ENCODE measurements at regions not wholly inside any gene's neighbourhood (a gene's known extent, or its start where the extent isn't known, plus 50 kb on each side); places are given as distances from the start of the nearest gene placed in this dataset.
"Not testable (repeated sequence)": the region's sequence is repeated elsewhere in the genome, so short reads cannot be mapped to it uniquely, and the experiment has no call there.

DNA sequence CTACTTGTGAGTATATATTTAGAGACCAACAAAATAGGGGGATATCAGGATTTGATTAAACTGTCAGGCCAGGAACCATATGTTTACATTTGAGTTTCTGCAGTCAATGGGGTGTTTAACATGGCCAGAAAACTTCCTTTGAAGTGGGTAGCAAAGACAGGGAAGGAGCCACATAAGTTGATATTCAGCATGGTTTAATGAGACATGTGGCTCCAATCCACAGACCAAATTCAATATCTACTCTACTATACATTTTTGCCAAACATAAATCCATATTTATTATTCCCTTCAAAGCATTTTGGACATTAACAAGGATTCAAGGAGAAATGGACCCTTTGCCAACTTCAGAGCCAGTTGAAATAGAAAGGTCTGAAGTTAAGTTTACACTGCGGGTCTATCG is 99.8 kb downstream of the TAF11L14 start:
- Histone ChIP-seq H3K27me3 (ENCODE audit: low read depth) (no peaks in the 10 kb centered on the region), H3K4me3 (no peak overlapping the region), H3K36me3 (replicated peaks) (no peaks in the 10 kb centered on the region), H3K9me3 (no peaks in the 10 kb centered on the region), H3K4me1 (no peaks in the 10 kb centered on the region)
- no peak for DNase-seq (ENCODE audit: low spot score in 2 of 2)
- in situ Hi-C loops (cut with MboI; ENCODE audit: low sequenced_read_pairs) = no loop called here

DNA sequence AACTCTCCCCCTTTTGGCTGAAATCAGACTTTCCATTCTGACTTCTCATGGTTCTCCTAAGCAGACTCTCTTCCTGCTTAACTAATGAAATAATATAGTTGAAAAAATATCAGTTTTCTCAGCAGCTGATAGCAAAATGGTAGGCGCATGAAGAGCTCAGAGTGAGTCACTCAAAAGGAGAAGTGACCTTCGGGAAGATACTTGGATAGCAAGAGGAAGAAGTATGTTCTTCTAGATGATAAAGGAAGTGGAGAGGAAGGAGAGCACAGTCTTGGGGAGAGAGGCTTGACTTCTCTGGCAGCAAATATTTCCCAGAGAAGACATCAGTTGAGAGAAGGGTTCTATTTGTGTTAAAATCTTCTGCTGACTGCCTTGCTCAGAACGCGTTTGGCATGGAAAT is 101.5 kb downstream of the TAF11L14 start:
- in situ Hi-C loops (cut with MboI; ENCODE audit: low sequenced_read_pairs) = no loop called here
- H3K36me3 ChIP-seq (replicated peaks) = no peaks in the 10 kb centered on the region
- no peaks in the 10 kb centered on the region for H3K27me3 ChIP-seq (ENCODE audit: low read depth)
- no peak overlapping the region for H3K4me3 ChIP-seq
- no peaks in the 10 kb centered on the region for H3K4me1 ChIP-seq
- DNase-seq (ENCODE audit: low spot score in 2 of 2) = no peak
- no peaks in the 10 kb centered on the region for H3K9me3 ChIP-seq

DNA sequence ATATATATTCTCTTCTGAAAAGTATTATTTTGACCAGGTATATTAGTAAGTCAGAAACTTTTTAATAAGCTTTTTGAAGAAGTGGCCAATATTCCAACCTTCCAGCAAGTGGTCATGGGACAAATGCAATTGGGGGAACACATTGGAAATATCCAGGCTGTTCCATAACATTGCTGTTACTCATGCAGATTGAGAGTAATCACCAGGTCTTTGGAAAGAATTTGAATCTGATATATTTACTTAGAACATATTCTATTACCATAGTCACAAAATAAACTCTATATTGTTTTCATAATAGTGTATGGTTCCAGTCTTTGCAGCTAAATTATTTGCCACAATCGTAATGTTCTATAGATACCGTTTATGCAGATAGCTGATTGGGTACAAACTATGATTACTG is 102.8 kb downstream of the TAF11L14 start:
- Histone ChIP-seq H3K4me3 (no peak overlapping the region), H3K27me3 (ENCODE audit: low read depth) (no peaks in the 10 kb centered on the region), H3K9me3 (no peaks in the 10 kb centered on the region), H3K4me1 (no peaks in the 10 kb centered on the region), H3K36me3 (replicated peaks) (no peaks in the 10 kb centered on the region)
- DNase-seq (ENCODE audit: low spot score in 2 of 2) = no peak
- in situ Hi-C loops (cut with MboI; ENCODE audit: low sequenced_read_pairs) = no loop called here

DNA sequence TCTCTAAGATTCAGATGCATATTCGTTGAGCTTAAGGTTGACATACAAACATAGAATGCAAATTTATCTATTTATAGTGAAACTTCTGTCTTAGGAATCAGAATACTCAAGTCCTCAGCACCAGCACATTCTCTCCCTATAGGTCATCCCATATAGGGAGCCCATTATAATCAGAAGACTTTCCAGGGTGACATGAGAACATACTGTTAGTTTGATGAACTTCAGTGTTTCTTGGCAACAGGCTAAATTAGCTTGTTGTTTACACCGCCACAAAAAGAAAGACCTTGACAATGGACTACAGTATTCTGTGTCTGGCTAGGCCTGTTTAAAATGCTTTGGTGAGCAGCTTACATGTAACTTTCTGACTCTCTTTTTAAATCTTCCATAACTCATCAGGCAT is 104.2 kb downstream of the TAF11L14 start:
- Histone ChIP-seq H3K9me3 (no peaks in the 10 kb centered on the region), H3K27me3 (ENCODE audit: low read depth) (no peaks in the 10 kb centered on the region), H3K4me3 (no peak overlapping the region), H3K36me3 (replicated peaks) (no peaks in the 10 kb centered on the region), H3K4me1 (no peaks in the 10 kb centered on the region)
- in situ Hi-C loops (cut with MboI; ENCODE audit: low sequenced_read_pairs) = no loop called here
- DNase-seq (ENCODE audit: low spot score in 2 of 2) = no peak

DNA sequence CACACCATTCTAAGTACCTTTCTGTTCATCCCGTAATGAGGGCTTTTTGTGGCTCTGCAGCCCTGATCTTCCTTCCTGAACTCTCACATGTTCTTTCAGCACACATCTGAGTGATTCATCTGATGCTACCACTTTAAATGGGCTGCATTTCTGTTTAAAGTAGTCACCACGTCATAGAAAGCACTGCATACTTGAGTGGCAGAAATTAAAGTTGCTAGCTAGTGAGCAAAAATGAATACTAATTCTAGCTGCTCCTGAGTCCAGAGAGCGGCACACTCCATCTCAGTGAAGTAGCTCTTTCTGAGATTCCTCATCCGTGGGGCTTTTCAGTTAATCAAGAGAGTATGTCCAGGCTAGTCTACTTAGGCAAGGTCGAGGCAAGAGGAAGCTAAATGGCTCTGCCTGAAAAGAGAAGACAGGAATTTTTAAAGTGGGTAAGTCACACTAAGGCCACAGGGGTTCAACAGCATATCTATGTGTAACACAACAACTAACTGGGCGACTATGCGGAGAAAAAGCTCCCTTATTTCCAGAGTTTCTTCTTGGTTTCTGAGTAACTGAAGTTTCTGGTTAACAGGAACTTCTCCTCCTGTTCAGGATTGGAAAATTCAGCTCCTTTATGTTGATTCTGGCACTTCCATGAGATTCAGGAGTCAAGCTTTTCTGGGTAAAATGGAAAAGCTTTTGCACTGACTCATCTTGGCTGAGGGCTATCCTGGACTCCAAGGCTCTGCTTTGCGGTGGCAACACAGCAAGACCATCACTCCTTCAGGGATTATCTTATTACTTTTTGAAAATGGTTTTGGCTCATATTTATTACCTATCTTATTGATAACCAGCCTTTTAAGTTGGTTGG is 109.5 kb downstream of the TAF11L14 start:
- no peaks in the 10 kb centered on the region for H3K4me1 ChIP-seq
- DNase-seq (ENCODE audit: low spot score in 2 of 2) = no peak
- no peaks in the 10 kb centered on the region for H3K9me3 ChIP-seq
- H3K27me3 ChIP-seq (ENCODE audit: low read depth) = no peaks in the 10 kb centered on the region
- in situ Hi-C loops (cut with MboI; ENCODE audit: low sequenced_read_pairs) = no loop called here
- H3K36me3 ChIP-seq (replicated peaks) = no peaks in the 10 kb centered on the region
- H3K4me3 ChIP-seq = no peak overlapping the region

DNA sequence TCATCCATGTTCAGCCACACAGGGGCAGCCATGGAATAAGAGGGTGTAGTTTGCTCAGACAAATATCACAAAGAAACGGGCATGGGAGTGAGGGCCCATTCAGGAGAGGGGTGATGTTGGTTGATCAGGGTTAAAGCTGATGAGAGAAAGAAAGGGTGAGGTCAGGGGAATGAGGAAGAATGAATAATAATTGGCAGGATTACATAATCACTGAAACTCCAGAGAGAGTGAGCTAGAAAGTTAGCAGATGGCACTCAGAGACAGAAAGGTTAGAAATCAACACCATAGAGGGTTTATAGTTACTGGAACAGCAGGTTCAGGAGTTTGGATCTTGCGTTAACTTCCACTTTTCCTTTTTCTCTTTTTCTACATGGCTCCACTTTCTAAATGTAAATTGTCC is 113.9 kb downstream of the TAF11L14 start:
- H3K4me3 ChIP-seq = no peak overlapping the region
- no peaks in the 10 kb centered on the region for H3K4me1 ChIP-seq
- in situ Hi-C loops (cut with MboI; ENCODE audit: low sequenced_read_pairs) = no loop called here
- H3K9me3 ChIP-seq = no peaks in the 10 kb centered on the region
- H3K27me3 ChIP-seq (ENCODE audit: low read depth) = no peaks in the 10 kb centered on the region
- DNase-seq (ENCODE audit: low spot score in 2 of 2) = no peak
- no peaks in the 10 kb centered on the region for H3K36me3 ChIP-seq (replicated peaks)

DNA sequence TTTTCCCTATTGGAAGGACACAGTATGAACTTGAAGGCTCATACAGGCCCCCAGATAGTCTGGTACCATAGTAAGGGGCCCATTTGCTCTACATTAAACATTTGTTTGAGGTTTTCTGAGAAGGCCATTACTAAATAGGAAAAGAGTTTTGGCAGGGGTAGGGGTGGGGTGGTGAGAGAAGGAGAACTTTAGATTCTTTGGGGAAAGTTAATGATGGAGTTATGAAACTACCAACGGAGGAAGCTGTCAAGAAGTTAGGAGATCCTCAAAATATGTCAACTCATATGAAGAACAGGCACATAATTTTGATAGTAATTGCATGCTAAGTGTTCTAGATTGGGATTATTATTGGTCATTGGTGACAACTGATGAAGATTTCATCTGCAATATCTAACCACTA is 114.7 kb downstream of the TAF11L14 start:
- H3K4me1 ChIP-seq = no peaks in the 10 kb centered on the region
- H3K36me3 ChIP-seq (replicated peaks) = no peaks in the 10 kb centered on the region
- no peak overlapping the region for H3K4me3 ChIP-seq
- no peak for DNase-seq (ENCODE audit: low spot score in 2 of 2)
- no peaks in the 10 kb centered on the region for H3K9me3 ChIP-seq
- in situ Hi-C loops (cut with MboI; ENCODE audit: low sequenced_read_pairs) = no loop called here
- no peaks in the 10 kb centered on the region for H3K27me3 ChIP-seq (ENCODE audit: low read depth)

DNA sequence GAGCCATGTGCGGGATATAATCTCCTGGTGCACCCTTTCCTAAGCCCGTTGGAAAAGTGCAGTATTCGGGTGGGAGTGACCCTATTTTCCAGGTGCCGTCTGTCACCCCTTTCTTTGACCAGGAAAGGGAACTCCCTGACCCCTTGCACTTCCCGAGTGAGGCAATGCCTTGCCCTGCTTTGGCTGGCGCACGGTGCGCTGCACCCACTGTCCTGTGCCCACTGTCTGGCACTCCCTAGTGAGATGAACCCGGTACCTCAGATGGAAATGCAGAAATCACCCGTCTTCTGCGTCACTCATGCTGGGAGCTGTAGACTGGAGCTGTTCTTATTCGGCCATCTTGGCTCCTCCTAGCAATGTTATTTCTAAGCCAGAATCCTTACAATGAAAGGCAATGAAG is 121.1 kb downstream of the TAF11L14 start:
- H3K4me3 ChIP-seq; H3K36me3 ChIP-seq (replicated peaks); H3K27me3 ChIP-seq (ENCODE audit: low read depth); H3K4me1 ChIP-seq; H3K9me3 ChIP-seq; in situ Hi-C loops (cut with MboI; ENCODE audit: low sequenced_read_pairs); DNase-seq (ENCODE audit: low spot score in 2 of 2): not testable (repeated sequence)

DNA sequence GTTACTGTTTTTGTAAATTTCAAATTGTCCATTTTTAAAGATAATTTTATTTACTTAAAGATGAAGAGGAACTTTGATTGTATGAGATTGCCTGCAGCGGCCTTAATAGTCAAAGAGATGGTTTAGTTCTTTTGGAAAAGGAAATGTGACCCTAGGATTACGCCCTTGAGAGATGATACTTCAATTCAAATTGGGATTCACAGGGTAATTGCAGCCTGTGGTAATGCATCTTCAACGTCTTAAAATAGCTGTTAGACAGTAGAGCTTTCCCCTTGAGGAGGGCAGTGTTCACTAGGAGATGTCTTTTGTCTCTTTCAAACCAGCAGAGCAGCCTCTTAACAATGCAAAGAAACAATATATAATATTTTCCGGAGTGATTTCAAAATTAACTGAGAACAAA is 127.1 kb downstream of the TAF11L14 start:
- Histone ChIP-seq H3K27me3 (ENCODE audit: low read depth) (no peaks in the 10 kb centered on the region), H3K4me3 (no peak overlapping the region), H3K4me1 (no peaks in the 10 kb centered on the region), H3K36me3 (replicated peaks) (no peaks in the 10 kb centered on the region), H3K9me3 (0 out of 2 replicates have a peak, but pooled peaks cover 2% of the 10 kb centered on the region)
- no peak for DNase-seq (ENCODE audit: low spot score in 2 of 2)
- in situ Hi-C loops (cut with MboI; ENCODE audit: low sequenced_read_pairs) = no loop called here

DNA sequence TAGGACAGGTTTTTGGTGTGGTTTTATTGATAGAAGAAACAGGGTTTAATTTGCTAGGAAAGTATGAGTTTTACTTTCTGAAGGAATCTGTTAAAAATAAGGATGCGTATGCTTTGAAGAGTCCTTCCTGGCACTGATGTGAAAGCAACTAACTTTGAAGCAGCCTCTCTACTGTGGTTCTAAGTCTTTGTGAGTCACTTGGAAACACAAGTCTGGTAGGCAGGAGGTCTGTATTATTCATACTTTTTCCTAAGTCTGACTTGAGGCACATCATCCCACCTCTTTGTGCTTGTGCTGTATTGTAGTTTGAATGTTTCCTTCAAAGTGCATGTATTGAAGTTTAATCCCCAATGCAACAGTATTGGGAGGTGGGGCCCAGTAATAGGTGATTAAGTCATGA is 129.0 kb downstream of the TAF11L14 start:
- H3K9me3 ChIP-seq = peaks cover 4% of the 10 kb centered on the region; the same call in 1 of the 2 replicates
- in situ Hi-C loops (cut with MboI; ENCODE audit: low sequenced_read_pairs) = no loop called here
- no peak for DNase-seq (ENCODE audit: low spot score in 2 of 2)

DNA sequence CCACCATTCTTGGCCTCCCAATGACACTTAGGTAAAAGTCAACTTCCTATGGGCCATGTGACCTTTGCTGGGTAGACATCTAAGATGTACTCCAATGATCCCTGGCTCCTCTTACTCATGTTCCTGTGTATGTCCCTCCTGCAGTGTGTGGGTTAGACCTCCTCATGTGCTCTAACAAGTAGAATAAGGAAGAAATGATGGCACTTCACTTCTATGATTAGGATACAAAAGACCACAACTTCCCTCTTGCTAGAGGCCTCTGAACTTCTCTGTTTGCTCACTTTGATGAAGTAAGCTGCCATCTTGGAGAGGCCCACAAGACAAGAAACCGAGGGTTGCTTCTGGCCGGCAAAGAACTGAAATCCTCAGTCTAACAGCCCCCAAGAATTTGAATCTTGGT is 131.8 kb downstream of the TAF11L14 start:
- Histone ChIP-seq H3K36me3 (replicated peaks) (no peaks in the 10 kb centered on the region), H3K4me3 (no peak overlapping the region), H3K9me3 (peaks cover 2% of the 10 kb centered on the region; the same call in 1 of the 2 replicates), H3K27me3 (ENCODE audit: low read depth) (no peaks in the 10 kb centered on the region), H3K4me1 (no peaks in the 10 kb centered on the region)
- DNase-seq (ENCODE audit: low spot score in 2 of 2) = no peak
- in situ Hi-C loops (cut with MboI; ENCODE audit: low sequenced_read_pairs) = no loop called here

More for the DNA sequence above, 129.0 kb downstream of the TAF11L14 start:
- no peaks in the 10 kb centered on the region for H3K27me3 ChIP-seq (ENCODE audit: low read depth)
- H3K4me3 ChIP-seq = no peak overlapping the region
- no peaks in the 10 kb centered on the region for H3K36me3 ChIP-seq (replicated peaks)
- H3K4me1 ChIP-seq = no peaks in the 10 kb centered on the region

DNA sequence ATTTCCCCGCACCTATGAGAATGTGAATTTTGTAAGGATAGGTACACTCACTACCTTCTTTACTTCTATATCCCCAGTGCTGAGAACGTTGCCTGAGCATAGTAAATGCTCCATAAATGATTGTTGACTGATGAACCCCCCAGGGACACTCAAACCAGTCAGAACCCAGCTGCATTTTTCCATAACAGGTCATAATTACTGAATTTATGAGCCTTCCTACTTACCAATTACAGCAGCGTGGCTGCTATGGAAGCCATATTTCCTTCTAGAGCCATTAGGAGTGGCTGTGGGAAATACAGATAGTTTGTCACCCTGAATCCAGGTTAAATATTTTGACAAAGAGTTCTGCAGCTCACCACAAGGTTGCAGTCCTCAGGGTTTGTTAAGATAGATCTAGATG is 135.0 kb downstream of the TAF11L14 start:
- no peak for DNase-seq (ENCODE audit: low spot score in 2 of 2)
- in situ Hi-C loops (cut with MboI; ENCODE audit: low sequenced_read_pairs) = no loop called here
- Histone ChIP-seq H3K36me3 (replicated peaks) (no peaks in the 10 kb centered on the region), H3K27me3 (ENCODE audit: low read depth) (no peaks in the 10 kb centered on the region), H3K4me1 (no peaks in the 10 kb centered on the region), H3K9me3 (peaks cover 2% of the 10 kb centered on the region; the same call in 1 of the 2 replicates), H3K4me3 (no peak overlapping the region)

DNA sequence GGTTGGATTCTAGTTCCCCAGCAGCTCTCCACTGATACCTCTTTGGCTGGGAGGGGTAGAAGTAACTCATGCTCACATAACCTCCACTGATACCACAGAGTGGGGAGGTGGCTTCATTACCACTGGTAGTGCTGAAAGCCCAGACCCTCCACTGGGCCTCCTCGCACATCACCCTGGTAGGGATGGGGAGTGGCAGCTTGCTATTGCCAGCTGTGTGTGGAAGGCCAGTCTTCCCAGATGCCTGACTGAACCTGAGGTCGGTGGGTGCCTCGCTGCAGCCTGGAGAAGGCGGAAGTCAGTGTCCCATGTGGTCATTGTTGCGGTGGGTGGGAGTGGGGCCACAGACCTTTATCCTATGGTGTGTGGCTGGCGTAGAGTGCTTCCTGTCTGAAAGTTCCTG is 138.0 kb downstream of the TAF11L14 start:
- Histone ChIP-seq H3K4me1 (no peaks in the 10 kb centered on the region), H3K27me3 (ENCODE audit: low read depth) (no peaks in the 10 kb centered on the region), H3K9me3 (no peaks in the 10 kb centered on the region; the same call in 1 of the 2 replicates), H3K36me3 (replicated peaks) (no peaks in the 10 kb centered on the region), H3K4me3 (no peak overlapping the region)
- in situ Hi-C loops (cut with MboI; ENCODE audit: low sequenced_read_pairs) = no loop called here
- DNase-seq (ENCODE audit: low spot score in 2 of 2) = no peak

DNA sequence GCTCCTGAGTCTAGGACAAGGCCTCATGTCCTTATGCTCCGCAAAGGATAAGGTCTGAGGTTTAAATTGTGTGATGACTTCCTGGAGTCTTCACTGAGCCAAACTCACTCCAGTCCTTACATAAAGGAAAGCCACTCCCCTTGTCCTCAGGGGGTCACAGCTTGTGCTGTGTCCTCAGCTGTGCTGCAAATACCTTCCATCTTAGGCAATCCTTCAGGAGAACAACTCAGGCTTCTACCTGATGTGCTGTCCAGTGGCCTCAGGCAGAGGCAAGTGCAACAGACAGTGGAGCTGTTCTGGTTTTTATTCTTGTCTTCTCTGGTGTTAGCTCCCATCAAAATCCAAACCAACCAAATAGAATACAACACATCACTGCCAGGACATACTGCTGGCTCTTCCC is 151.5 kb downstream of the TAF11L14 start:
- no peak for DNase-seq (ENCODE audit: low spot score in 2 of 2)
- in situ Hi-C loops (cut with MboI; ENCODE audit: low sequenced_read_pairs) = no loop called here
- no peaks in the 10 kb centered on the region for H3K27me3 ChIP-seq (ENCODE audit: low read depth)
- H3K4me3 ChIP-seq = no peak overlapping the region
- no peaks in the 10 kb centered on the region for H3K4me1 ChIP-seq
- no peaks in the 10 kb centered on the region for H3K36me3 ChIP-seq (replicated peaks)
- H3K9me3 ChIP-seq = no peaks in the 10 kb centered on the region

DNA sequence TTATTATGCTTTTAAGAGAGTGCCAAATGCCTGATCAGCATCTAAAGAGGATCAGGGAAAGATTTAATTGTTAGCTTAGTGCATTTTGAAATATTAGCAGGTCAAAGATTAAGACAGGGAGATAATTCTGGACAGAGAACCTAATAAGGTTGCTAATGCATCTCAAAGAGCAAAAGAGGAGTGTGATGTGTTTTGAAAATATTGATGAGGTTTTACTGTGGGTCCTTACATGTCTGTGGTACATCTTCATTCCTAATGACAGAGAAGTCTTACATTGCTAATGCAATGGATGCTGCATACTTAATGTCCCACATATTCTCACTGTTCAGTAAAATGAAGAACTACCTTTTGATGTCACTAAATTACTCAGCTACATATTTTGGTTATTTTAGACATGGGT is 154.1 kb downstream of the TAF11L14 start:
- no peaks in the 10 kb centered on the region for H3K9me3 ChIP-seq
- DNase-seq (ENCODE audit: low spot score in 2 of 2) = no peak
- H3K4me3 ChIP-seq = no peak overlapping the region
- no peaks in the 10 kb centered on the region for H3K27me3 ChIP-seq (ENCODE audit: low read depth)
- in situ Hi-C loops (cut with MboI; ENCODE audit: low sequenced_read_pairs) = no loop called here
- H3K4me1 ChIP-seq = no peaks in the 10 kb centered on the region
- H3K36me3 ChIP-seq (replicated peaks) = no peaks in the 10 kb centered on the region

Measured in HAP-1 (cell line).